ENCODE measurements at regions not wholly inside any gene's neighbourhood (a gene's known extent, or its start where the extent isn't known, plus 50 kb on each side); places are given as distances from the start of the nearest gene placed in this dataset.

- DNase-seq (ENCODE audit: low read depth, low spot score): no peak
Measured at GRCh38 chr12:4858386-4858785, 51.3 kb upstream of the KCNA1 start.

- DNase-seq (ENCODE audit: low read depth, low spot score): no peak
Measured at GRCh38 chr12:4859478-4860210, 50.1 kb upstream of the KCNA1 start.

All from activated naive CD8-positive, alpha-beta T cell treated with anti-CD3 and anti-CD28 coated beads, Interleukin-2, amount 50 U/mL, for 16 hours (primary cell).